Right atrium auricular region (tissue), 2 donors: ENCODE measurements at regions not wholly inside any gene's neighbourhood (a gene's known extent, or its start where the extent isn't known, plus 50 kb on each side); places are given as distances from the start of the nearest gene placed in this dataset.

Experiments
- DNase-seq: peaks from one replicate; pipeline ENCODE4 v3.0.0-alpha.2; 2019; ENCODE audit warnings: low spot score
- H3K27ac ChIP-seq, 2 donors: fragments of 200-600 bp; sonication (generic); 1 replicate in 1 of 2; 2 replicates in 1 of 2; pipeline ENCODE4 v1.5.1; 2016 to 2019
- H3K27me3 ChIP-seq, 2 donors: fragments of 200-600 bp; sonication (generic); one replicate each; pipeline versions ENCODE4 v1.5.1 to v1.6.0; 2017 to 2019
- H3K36me3 ChIP-seq: fragments of 200-600 bp; sonication (generic); one replicate; pipeline ENCODE4 v1.5.1; 2016
- H3K4me1 ChIP-seq, 2 donors: fragments of 200-600 bp; sonication (generic); one replicate each; pipeline versions ENCODE4 v1.5.1 to v1.6.0; 2017 to 2019
- H3K4me3 ChIP-seq, 2 donors: fragments of 200-600 bp; sonication (generic); 1 replicate in 1 of 2; 2 replicates in 1 of 2; pipeline ENCODE4 v1.5.1; 2017 to 2019; ENCODE audit warnings: mild to moderate bottlenecking in 1 of 2, moderate library complexity in 1 of 2
- H3K9me3 ChIP-seq, 2 donors: fragments of 200-600 bp; sonication (generic); one replicate each; pipeline ENCODE4 v1.5.1; 2019
- TF ChIP-seq, protein P1 (sequence below), 2 donors: fragments of 200-600 bp; sonication (generic); IDR thresholded peaks; one replicate each; pipeline ENCODE4 v1.5.1; 2019; ENCODE audit warnings: antibody characterized with exemption in 2 of 2

- H3K27ac ChIP-seq: no peak overlapping the region
- no peaks in the 10 kb centered on the region for H3K4me1 ChIP-seq
- no peaks in the 10 kb centered on the region for H3K9me3 ChIP-seq
- no peak overlapping the region for H3K4me3 ChIP-seq
- no peaks in the 10 kb centered on the region for H3K27me3 ChIP-seq
- H3K36me3 ChIP-seq: no peaks in the 10 kb centered on the region
- DNase-seq: no peak
- TF ChIP-seq, protein P1, sequence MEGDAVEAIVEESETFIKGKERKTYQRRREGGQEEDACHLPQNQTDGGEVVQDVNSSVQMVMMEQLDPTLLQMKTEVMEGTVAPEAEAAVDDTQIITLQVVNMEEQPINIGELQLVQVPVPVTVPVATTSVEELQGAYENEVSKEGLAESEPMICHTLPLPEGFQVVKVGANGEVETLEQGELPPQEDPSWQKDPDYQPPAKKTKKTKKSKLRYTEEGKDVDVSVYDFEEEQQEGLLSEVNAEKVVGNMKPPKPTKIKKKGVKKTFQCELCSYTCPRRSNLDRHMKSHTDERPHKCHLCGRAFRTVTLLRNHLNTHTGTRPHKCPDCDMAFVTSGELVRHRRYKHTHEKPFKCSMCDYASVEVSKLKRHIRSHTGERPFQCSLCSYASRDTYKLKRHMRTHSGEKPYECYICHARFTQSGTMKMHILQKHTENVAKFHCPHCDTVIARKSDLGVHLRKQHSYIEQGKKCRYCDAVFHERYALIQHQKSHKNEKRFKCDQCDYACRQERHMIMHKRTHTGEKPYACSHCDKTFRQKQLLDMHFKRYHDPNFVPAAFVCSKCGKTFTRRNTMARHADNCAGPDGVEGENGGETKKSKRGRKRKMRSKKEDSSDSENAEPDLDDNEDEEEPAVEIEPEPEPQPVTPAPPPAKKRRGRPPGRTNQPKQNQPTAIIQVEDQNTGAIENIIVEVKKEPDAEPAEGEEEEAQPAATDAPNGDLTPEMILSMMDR (IDR thresholded peaks at IDR 0.05): no peak
Measured at GRCh38 chr1:195748969-195749368, 859.3 kb downstream of the KCNT2 start.

GRCh38 chr1:195745189-195746010 lies 862.8 kb downstream of the KCNT2 start:
- no peaks in the 10 kb centered on the region for H3K27me3 ChIP-seq
- no peaks in the 10 kb centered on the region for H3K4me1 ChIP-seq
- TF ChIP-seq, protein P1 (IDR thresholded peaks at IDR 0.05): no peak
- H3K36me3 ChIP-seq: no peaks in the 10 kb centered on the region
- DNase-seq: no peak
- no peak overlapping the region for H3K4me3 ChIP-seq
- H3K27ac ChIP-seq: no peak overlapping the region
- no peaks in the 10 kb centered on the region for H3K9me3 ChIP-seq

- DNase-seq: no peak
- TF ChIP-seq, protein P1 (IDR thresholded peaks at IDR 0.05): no peak
Measured at GRCh38 chr1:195744256-195744655, 864.0 kb downstream of the KCNT2 start.

DNA sequence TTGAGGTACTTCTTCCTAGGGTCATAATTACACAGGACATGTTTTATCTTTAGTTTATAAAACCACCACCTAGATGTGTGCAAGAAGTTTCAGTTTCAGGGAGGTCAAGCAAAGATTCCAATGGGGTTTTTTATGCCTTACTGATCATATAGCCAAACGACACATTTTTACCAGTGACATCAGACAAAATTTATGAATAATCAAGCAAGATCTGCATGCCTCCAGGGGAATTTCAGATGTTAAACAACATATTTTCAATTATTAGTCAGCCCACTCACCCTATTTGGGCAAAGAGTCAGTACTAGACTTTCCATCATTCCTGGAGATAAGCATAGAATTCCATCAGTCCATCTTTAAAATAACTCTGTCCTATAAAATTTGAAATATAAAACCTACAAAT lies 867.4 kb downstream of the KCNT2 start:
- TF ChIP-seq, protein P1 (IDR thresholded peaks at IDR 0.05): no peak
- H3K4me1 ChIP-seq: no peaks in the 10 kb centered on the region
- H3K27ac ChIP-seq: no peak overlapping the region
- H3K27me3 ChIP-seq: no peaks in the 10 kb centered on the region
- no peak for DNase-seq
- H3K36me3 ChIP-seq: no peaks in the 10 kb centered on the region
- no peak overlapping the region for H3K4me3 ChIP-seq
- no peaks in the 10 kb centered on the region for H3K9me3 ChIP-seq

More at GRCh38 chr1:195744256-195744655, 864.0 kb downstream of the KCNT2 start:
- no peaks in the 10 kb centered on the region for H3K36me3 ChIP-seq
- H3K27ac ChIP-seq: no peak overlapping the region
- H3K27me3 ChIP-seq: no peaks in the 10 kb centered on the region
- H3K9me3 ChIP-seq: no peaks in the 10 kb centered on the region
- no peak overlapping the region for H3K4me3 ChIP-seq
- no peaks in the 10 kb centered on the region for H3K4me1 ChIP-seq

DNA sequence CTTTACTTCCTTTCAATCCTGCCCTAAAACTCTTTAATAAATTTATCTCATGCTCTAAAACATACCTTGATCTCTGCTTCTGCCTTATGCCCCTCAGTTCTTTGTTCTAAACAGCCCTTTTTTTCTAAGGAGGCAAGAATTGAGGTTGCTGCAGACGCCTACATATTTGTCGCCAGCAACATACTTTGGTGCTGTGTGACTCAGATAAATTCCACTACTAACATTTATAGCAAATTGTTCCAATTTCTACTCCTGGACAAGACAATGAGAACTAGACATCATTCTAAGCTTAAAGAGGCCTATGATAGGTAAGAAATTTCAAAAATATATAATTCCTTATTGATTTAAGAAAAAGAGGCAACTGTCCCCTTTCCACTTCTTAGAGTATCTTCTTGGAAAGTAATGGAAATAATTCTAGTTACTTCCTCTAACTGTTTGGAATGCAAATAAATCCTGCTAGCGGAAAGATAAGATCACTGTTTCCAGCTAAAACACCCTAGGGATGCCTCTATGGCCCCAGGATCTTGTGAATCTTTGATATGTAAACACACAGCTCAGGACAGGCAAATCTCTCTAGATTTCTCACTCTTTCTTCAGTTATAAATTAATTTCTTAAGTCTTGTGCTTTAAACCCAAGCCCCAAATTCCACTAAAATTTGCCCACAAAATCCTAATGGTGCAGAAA lies 869.1 kb downstream of the KCNT2 start:
- H3K27me3 ChIP-seq: no peaks in the 10 kb centered on the region
- no peaks in the 10 kb centered on the region for H3K4me1 ChIP-seq
- no peaks in the 10 kb centered on the region for H3K9me3 ChIP-seq
- H3K4me3 ChIP-seq: no peak overlapping the region
- TF ChIP-seq, protein P1 (IDR thresholded peaks at IDR 0.05): no peak
- H3K36me3 ChIP-seq: no peaks in the 10 kb centered on the region
- no peak overlapping the region for H3K27ac ChIP-seq
- no peak for DNase-seq
